ENCODE measurements at regions not wholly inside any gene's neighbourhood (a gene's known extent, or its start where the extent isn't known, plus 50 kb on each side); places are given as distances from the start of the nearest gene placed in this dataset.
"Not testable (repeated sequence)": the region's sequence is repeated elsewhere in the genome, so short reads cannot be mapped to it uniquely, and the experiment has no call there.

DNA sequence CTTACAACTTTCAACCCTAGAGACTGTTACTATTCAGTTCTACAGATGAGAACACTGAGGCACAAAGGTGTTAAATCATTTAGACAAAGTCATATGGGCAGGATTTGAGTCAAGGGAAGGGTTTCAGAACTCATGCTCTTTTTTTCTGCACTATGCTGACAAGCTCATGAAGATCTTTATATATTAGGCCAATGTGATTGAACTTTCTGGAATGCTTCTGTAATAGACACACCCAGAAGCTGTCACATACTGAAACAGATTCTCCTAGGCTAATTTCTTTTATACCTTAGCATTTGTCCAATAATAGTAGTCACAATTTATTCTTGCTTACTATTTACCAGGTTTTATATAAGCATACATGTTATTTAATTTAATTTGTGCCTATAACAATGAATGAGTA, 164.0 kb downstream of the ALG10B start:
- no peak for DNase-seq

DNA sequence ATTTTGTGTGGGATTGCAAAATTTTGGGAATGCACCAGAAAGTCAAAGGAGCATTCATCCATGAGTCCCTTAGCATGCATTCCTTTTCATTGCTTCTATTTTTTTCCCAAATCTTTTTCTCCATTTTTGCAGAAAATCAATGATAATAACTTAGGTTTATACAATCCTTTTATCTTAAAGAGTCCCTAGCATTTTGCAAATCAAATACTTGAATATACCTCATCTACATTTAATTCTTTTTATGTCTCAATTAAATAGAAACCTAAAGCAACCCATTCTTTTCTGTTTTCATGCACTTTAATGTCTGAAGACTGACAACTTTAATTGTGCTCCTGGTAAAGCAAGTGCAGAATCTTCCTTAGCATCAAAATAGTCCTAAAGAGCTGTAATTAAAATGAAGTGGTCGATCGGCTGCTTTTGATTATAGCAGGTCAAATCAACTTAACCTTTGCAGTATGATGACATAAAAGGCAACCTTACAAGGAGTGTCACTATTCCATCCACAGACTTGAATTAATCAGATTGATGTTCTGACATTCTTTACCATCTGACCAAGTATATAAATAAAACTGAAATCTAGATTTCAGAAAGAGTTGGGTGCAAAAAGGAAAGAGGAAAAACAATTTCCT, 168.4 kb downstream of the ALG10B start:
- no peak for DNase-seq

DNA sequence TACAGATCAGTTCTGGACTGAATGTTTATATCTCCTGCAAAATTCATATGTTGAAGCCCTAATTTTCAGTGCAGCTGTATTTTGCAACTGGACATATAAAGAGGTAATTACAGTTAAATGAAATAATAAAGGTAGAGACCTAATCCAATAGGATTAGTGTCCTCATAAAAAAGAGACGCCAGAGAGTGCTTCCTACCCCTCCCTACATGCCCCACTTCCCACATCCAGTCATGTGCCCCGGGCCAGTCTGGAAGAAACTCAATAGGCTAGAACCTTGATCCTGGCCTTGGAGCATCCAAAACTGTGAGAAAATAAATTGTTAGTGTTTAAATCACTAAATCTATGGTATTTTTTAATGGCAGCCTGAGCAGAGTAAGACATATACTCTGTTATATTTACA, 172.3 kb downstream of the ALG10B start:
- no peak for DNase-seq

DNA sequence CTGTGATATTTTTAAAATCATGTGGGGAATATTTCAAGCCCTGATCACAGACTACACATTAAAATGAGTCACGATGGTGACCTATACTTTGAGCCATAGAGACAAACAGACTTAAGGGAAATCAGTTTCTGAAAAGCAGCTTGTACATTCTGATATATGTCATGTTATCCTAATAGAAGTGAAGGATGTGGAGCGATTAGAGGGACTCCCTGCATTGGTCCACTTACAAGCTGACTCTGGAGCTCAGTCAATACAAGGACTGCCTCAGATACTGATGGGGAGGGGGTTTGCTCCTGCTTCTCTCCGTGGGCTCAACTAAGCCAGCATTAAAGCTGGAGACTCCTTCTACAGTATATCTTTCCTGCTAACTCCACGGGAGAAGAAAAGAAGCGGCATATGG, 173.5 kb downstream of the ALG10B start:
- no peak for DNase-seq

DNA sequence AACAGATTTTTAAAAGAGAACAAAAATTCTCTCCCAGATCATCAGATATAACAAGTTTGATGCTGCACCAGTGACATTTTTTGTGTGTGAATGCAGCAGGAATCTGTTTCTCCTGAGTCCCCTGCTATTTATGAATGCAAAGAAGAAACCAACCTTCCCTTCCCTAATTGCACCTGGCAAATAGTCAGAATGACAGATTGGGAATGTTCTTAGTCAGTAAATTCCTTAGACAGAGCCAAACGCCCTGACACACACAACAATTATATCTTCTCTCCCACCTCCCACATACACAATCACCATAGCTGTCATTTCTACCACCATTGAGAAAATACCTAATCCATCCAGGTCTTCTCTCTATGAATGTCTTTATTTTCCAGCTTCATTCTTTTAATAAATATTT, 174.4 kb downstream of the ALG10B start:
- DNase-seq = no peak

DNA sequence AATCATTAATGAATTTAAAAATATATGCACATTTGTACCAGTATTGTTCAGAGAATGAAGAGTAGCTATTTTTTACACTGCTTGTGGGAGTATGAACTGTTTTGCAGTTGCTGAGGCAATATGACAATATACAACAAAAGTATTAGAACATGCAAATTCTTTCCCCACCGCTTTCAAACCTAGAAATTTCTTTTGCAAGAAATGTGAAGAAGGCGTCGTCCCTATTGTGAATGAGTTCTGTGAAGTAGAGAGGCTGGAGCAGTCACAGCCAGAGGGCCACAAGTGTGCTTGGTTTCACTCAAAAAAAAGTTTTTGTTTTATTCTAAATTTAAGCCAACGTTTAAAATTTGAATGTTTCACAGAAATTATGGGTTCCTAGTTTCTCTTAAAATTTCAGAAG, 184.9 kb downstream of the ALG10B start:
- no peak for DNase-seq

DNA sequence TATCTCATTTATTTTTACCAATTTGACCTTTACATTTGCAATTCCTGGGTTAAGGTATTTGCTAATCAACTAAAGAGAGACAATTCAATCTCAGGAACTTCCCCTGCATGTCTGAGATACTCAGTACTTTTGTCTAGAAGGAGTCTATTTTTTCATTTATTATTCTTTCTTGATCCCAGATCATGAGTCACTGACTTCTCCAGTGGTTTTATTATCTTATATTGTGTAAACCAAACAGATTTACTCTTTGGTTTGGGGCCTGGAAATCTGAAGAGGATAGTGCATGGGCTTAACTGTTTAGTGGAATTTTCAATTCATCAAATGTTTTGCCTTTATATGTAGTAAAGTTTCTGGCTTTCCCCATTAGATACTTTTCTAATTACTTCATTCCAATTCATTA, 185.4 kb downstream of the ALG10B start:
- DNase-seq = no peak

DNA sequence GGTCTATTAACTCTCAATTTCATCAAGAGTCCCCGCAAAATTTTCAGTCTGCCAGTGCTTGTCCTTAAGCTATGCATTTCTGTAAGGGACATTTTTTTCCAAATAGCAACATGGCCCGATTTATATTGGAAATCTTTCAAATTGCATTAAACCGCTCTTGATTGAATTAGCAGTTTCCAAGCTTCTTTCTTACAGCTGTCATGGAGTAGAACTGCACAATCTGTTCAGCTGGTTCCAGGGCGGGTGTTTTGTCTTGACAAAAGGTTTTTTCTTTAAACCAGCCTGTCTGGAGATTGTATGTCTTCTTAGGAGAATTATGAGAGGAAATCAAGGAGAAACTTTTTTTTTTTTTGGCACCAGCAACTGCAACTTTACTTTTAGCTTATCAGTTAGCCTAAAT, 185.8 kb downstream of the ALG10B start:
- DNase-seq = no peak

DNA sequence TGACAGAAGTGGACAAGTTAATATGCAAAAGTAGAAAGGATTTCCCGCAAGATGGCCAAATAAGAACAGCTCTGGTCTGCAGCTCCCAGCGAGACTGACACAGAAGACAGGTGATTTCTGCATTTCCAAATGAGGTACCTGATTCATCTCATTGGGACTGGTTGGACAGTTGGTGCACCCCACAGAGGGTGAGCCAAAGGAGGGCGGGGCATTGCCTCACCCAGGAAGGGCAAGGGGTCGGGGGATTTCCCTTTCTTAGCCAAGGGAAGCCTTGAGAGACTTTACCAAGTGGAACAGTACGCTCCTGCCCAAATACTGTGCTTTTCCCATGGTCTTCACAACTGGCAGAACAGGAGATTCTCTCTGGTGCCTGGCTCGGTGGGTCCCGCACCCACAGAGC, 191.3 kb downstream of the ALG10B start:
- no peak for DNase-seq

DNA sequence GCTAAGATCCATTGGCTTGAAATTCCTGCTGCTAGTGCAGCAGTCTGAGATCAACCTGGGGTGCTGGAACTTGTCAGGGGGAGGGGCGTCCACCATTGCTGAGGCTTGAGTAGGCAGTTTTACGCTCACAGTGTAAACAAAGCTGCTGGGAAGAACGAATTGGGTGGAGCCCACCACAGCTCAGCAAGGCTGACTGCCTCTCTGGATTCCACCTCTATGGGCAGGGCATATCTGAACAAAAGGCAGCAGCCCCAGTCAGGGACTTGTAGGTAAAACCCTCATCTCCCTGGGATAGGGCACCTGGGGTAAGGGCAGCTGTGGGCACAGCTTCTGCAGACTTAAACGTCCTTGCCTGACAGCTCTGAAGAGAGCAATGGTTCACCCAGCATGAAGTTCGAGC, 191.7 kb downstream of the ALG10B start:
- DNase-seq = no peak

DNA sequence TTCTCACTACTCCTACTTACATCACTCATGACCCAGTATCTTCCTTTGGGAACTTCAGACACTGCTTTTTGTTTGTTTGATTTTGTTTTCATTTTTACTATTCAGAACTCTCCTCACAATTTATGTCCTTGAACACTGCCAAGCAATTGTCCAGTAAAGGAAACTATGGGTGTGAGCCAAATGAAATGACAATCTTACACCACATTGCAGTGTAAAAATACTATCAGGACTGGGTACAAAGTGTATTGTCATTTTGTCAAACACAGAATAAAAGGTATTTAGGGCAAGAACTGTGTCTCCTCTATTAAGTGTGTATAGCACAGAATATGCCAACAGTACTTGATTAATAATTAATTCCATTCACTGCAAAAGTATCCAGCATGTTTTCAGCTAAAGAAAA, 199.3 kb downstream of the ALG10B start:
- peak; percentile 13 for DNase-seq

DNA sequence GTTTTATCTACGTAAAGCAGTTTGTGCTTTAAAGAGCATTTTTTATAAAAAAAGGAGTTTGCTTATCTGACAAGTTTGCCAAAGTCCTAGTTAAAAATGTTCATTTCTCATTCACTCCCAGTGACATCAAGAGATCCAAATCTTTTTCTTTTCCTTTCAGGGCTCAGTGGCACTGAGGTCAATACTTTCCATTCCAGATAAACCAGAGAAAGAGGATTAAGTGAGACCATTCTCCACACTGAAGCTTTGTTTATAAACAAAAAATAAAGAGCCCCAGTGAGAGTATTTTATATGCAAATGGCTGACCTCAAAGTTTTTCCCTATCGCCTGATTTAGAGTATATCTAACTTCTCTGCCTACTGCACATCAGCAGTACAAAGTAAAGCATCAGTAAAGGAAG, 199.8 kb downstream of the ALG10B start:
- no peak for DNase-seq

DNA sequence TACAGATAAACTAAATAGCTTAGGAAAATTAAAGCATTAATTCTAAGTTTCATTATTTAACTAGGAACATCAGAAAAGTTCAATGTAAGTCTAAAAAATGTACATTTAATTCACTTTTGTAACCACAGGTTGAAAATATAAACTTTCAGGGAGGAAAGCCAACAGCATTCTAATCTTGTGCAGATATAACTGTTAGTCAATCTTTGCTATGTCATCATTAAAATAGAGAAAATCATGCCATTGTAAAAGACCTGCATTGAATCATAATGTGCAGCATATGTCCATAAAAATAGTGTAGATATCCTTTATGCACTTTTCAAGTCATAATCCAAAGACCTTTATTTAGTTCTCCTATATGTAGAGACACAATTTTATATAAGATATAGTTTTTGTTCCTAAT, 207.3 kb downstream of the ALG10B start:
- no peak for DNase-seq

DNA sequence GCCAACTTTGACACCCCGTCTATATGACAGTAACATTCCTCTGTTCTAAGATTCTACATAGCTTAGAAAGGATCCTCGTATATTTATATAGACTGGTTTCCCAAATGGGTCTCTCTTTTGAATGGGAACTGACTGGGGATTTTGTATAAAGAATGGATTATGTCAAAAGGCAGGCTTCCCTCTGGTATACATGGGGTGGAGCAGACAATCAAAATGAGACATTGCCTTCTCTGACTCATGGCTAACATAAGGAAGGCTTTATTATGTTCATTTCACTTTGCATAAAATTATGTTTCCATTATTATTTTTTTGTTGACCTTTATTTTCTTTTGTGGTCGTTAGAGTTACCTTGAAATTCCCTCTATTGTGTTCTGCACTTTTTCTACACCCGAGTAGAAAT, 211.1 kb downstream of the ALG10B start:
- DNase-seq = no peak

DNA sequence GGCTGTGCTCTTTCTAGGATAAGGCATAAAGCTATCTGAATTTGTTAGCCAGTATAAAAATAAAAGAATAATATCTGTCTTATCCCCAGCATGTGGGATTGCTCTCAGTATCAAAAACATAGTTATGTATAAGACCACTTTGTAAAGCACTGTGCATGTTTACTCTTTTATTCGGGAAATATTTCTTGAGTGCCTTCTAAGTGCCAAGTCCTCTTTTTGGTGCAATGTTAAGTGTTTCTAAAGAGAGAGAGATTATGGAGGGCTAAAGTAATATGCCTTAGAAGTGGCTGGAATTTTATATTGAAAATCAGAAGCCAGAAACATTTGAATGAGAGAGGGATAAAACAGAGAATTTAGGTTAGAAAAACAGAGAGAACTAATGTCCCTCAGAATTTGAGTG, 212.0 kb downstream of the ALG10B start:
- DNase-seq = no peak

DNA sequence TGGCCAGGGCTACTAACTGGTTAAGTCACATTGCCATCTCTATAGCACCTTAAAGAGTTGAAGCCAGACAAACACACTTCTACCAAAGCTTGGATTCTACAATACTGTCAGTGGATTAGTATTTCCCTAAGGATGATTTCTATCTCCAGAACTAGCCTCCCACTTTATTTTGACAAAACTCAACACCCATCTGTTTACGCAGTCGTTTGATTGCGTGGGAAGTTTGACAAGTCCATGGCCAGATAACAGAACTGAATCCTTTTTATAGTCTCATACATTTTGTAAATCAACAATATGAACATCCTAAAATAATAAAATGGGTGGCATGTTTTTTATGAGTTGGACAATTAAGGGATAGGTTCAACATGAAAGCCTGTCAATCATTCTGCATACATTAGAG, 212.7 kb downstream of the ALG10B start:
- not testable (repeated sequence) for DNase-seq

DNA sequence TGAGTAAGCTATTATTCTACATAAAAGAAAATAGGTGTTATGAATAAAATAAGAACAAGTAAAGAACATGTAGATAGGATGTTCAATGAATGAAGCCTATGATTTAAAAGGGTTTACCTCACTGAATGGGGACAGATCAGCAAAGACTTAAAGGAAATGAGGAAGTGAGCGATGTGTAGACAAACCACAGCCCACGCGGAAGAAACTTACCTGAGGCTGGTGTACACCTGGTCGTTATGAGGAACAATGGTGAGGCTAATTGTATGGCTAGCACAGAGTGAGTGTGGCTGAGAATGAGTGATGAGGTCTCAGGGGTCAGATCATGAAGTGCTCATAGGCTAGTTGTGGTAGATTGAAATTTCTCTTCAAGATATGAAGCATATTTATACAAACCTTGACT, 221.7 kb downstream of the ALG10B start:
- DNase-seq = no peak

DNA sequence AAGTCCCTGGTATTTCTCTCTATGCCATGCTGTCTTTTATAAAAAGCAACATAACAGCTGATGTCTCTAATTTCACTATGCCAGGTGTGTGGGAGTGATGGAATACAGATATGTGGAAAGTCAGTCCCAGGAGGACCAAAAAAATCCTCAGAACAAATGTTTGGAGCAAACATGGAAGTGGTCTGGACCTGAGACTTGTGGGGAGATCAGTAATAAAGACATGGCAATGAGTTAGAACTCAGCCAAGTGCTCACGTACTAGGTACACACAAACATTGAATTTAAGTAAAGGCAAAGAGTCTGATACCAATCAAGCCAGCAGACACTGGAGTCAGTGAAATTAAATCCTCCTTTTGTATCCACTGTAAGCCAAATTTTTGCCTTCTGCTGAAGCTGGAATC, 223.6 kb downstream of the ALG10B start:
- no peak for DNase-seq

DNA sequence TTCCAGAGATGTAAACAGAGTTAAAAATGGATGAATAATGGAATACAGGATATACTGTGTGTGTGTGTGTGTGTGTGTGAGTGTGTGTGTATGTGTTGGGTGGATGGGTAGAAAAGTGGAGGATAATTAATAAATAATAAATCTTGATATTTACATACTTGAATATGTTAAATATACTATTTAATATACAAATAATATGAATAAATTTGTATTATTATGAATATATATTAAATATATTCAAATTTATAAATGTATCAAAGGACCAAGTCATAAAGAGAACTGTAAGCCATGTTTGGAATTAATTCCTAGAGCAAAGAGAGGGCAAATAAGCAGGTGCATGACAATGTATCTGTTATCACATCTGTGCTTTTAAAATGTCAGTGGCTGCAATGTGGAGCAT, 225.3 kb downstream of the ALG10B start:
- no peak for DNase-seq

DNA sequence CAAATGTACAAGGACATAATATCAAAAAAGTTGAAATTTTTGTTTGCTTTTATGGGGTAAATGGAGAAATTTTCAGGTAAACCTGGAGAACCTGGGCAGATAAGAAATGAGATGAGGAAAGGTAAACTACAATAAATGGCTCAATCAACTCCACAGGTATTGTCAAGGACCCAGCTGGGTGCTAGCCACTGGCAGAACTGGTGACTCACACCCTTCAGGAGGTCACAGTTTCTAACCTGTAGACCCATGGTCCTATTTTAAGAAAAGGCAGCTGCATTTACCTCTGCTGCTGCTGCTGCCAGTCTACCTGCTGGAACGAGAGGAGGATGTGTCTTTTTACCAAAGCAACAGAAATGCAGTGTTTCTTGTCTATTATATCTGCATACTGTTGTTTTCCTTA, 226.6 kb downstream of the ALG10B start:
- no peak for DNase-seq

DNA sequence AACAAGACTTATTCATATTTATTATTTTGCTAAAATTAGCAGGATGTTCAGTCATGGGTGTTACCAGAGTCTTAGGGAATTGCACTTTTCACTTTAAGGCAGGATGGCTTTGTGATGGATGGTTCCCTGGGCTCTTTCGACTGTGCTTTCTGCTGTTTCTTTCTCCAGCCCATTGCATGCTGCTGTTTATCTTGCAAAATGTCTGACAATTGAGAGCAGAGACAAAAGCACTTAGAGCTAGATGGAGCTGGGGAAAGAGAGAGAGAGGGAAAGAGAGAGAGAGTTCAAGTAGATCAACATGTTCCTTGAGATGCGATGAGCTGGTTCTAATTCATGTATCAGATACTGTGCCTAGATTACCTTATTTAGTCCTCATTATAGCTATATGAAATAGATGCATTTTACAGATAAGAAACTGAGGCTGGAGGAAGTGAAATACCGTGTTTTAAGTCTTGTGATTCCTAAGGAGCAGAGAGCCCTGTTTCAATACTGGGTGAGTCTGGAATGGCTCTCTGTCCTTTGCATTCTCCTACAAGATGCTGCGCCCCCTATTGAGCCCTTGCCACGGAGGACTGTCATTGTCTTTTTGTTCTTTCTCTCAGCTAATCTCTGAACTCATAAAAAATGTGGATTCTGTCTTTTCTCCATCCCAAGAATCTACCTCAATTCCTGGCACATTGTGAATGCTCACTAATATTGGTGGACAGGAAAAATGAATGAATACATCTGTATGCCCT, 227.9 kb downstream of the ALG10B start:
- no peak for DNase-seq

DNA sequence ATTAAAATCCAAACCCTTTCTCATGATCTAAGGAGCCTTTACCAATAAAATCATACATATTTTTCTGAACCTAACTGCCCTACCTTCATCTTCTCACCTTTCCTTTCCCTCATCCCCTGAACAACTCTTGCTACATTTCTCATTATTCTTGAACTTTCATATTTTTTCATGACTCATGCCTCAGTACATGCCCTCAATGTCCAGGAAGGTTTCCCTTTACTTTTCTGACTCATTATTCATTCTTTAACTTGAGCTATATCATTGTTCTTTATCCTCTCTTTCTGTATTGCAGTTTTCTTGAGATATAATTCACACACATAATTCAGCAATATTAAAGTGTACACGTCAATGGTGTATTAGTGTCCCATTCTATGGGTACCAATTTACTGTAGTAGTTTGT, 231.0 kb downstream of the ALG10B start:
- no peak for DNase-seq

DNA sequence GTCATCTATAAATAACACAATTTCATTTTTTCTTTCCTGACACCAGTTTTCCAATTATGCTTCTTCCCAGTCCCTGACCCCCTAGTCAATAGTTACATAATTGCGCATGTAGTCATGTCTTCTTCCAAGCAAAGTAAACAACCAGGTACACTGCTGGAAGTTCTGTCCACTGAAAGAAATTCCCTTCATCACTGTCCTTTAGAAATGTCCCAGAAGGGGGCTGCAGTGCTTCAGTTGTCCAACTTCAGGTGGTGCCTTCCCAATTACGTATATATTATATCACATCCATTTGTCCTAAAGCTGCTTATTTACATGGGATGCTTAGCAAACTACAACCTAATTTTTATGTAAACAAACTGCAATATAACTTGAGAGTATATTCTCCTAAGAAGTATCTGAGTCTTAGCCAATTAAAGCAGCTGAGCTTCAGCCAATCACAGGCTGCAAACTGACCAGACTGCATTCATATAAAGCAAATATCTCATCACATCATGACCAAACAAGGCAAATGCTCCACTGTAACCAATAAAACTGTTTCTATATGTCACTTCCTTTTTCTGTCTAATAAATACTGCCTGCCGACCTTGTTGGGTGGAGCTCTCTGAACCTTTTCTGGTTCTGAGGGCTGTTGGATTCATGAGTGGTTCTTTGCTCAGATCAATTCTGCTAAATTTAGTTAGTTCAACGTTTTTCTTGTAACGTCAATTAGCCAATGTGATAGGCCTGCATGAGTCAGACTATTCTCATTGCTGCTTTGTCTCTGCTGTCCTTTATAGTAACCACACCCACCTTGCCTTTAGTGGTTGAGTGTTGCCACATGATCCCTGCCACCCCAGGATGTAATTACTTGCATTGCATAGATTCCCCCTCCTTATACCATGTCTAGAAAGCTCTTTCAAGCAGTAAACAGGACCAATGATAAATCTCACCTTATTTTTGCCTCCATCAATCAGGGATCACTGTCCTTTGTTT, 239.3 kb downstream of the ALG10B start:
- no peak for DNase-seq
